GM23248 (cell line): ENCODE measurements at regions not wholly inside any gene's neighbourhood (a gene's known extent, or its start where the extent isn't known, plus 50 kb on each side); places are given as distances from the start of the nearest gene placed in this dataset.

Experiments
- EZH2 ChIP-seq: fragments of 200-600 bp; sonication (generic); IDR thresholded peaks from 2 replicates; pipeline ENCODE4 v1.6.1; 2018; ENCODE audit warnings: antibody characterized with exemption, mild to moderate bottlenecking; ENCODE audit not compliant: insufficient read depth, poor library complexity, severe bottlenecking
- EZH2phosphoT487 ChIP-seq: fragments of 200-600 bp; sonication (generic); IDR thresholded peaks from 2 replicates; pipeline ENCODE4 v1.6.1; 2018; ENCODE audit warnings: antibody characterized with exemption, moderate library complexity, mild to moderate bottlenecking, low read depth; ENCODE audit not compliant: insufficient read depth

- TF ChIP-seq EZH2phosphoT487 (no peak), EZH2 (no peak)
Observed at GRCh38 chr3:194073926-194074325, 62.0 kb upstream of the HES1 start.
